HCT116 (cell line): ENCODE measurements at regions not wholly inside any gene's neighbourhood (a gene's known extent, or its start where the extent isn't known, plus 50 kb on each side); places are given as distances from the start of the nearest gene placed in this dataset.

Experiments
- ATAC-seq: fragments of 200-7000 bp; cut with Tn5 transposase; 2 replicates; pipeline ENCODE4 v1.9.1; 2020; ENCODE audit warnings: mild to moderate bottlenecking, moderate library complexity
- BruUV-seq: library from RNA; stranded (reverse); fragments of 400-500 nt; replicated peaks from 2 replicates; lab custom pipeline; 2021; lab: Mats Ljungman, UMichigan
- CTCF ChIA-PET: fragments of 300-600 bp; sonication (Branson Sonifier 250); formaldehyde crosslinking; loops from one replicate; lab custom pipeline; 2021; ENCODE audit warnings: antibody characterized with exemption; lab: Charles Lee
- POLR2A ChIA-PET: fragments of 300-600, 350-600 bp; sonication (Branson Sonifier 250); formaldehyde crosslinking; loops from one replicate; lab custom pipeline; 2021; ENCODE audit warnings: antibody characterized with exemption; lab: Charles Lee
- RAD21 ChIA-PET, 2 experiments: fragments of 300-600 bp; sonication (Branson Sonifier 250); formaldehyde crosslinking; loops; one replicate each; lab custom pipeline; 2023; ENCODE audit warnings: low total read pairs in 2 of 2; ENCODE audit not compliant: uncharacterized antibody in 2 of 2, unreplicated experiment in 2 of 2, low non-redundant PET in 1 of 2; lab: Charles Lee
- DNase-seq: peaks from one replicate; pipeline ENCODE4 v3.0.0-alpha.2; 2010; ENCODE audit warnings: low read depth, low spot score
- H2AFZ ChIP-seq: fragments of 200-600 bp; shearing (Covaris generic), sonication (generic); 2 replicates; pipeline ENCODE4 v1.6.1; 2017; ENCODE audit warnings: low read depth, mixed run types, mixed read lengths, antibody characterized with exemption, low read length; ENCODE audit not compliant: poor library complexity, severe bottlenecking
- H3K27ac ChIP-seq: 2 replicates; pipeline ENCODE4 v1.5.1; 2012; ENCODE audit warnings: low read depth, low read length
- H3K27me3 ChIP-seq: fragments of 200-600 bp; sonication (generic); 2 replicates; pipeline ENCODE4 v1.6.1; 2016; ENCODE audit warnings: mixed run types, low read length, mixed read lengths; ENCODE audit not compliant: insufficient read depth
- H3K36me3 ChIP-seq, 2 experiments: fragments of 200-500 bp in 1 of 2; fragments of 200-600 bp in 1 of 2; sonication (Bioruptor generic) in 1 of 2; sonication (generic) in 1 of 2; 2 replicates each; pipeline versions ENCODE4 v1.5.1 to v1.6.1; 2014 to 2016; ENCODE audit warnings: low read length in 2 of 2, inconsistent platforms in 1 of 2, mixed read lengths in 1 of 2, mixed run types in 1 of 2; ENCODE audit not compliant: insufficient read depth in 2 of 2, control insufficient read depth in 1 of 2
- H3K4me1 ChIP-seq, 2 experiments: fragments of 200-600 bp in 1 of 2; sonication (generic) in 1 of 2; 2 replicates each; pipeline versions ENCODE4 v1.5.1 to v1.6.1; 2012 to 2017; ENCODE audit warnings: low read length in 2 of 2, inconsistent platforms in 1 of 2, mild to moderate bottlenecking in 1 of 2, mixed read lengths in 1 of 2, mixed run types in 1 of 2, moderate library complexity in 1 of 2; ENCODE audit not compliant: insufficient read depth in 2 of 2, control insufficient read depth in 1 of 2
- H3K4me2 ChIP-seq: fragments of 200-600 bp; sonication (generic); 2 replicates; pipeline ENCODE4 v1.6.1; 2017; ENCODE audit warnings: mixed run types, low read length, mixed read lengths
- H3K4me3 ChIP-seq, 2 experiments: fragments of 200-600 bp in 1 of 2; sonication (generic) in 1 of 2; replicated peaks in 1 of 2; 2 replicates each; pipeline ENCODE4 v1.5.1; 2011 to 2016; ENCODE audit warnings: low read length in 2 of 2, control low read depth in 1 of 2, low read depth in 1 of 2, mild to moderate bottlenecking in 1 of 2, mixed read lengths in 1 of 2, mixed run types in 1 of 2
- H3K79me2 ChIP-seq: fragments of 200-600 bp; sonication (generic); 2 replicates; pipeline ENCODE4 v1.6.1; 2017; ENCODE audit warnings: mild to moderate bottlenecking, mixed run types, low read length, moderate library complexity, mixed read lengths; ENCODE audit not compliant: insufficient read depth
- H3K9ac ChIP-seq: fragments of 200-600 bp; sonication (generic); 2 replicates; pipeline ENCODE4 v1.6.1; 2016; ENCODE audit warnings: low read length, mixed read lengths
- H3K9me2 ChIP-seq: fragments of 200-600 bp; sonication (generic), shearing (Covaris generic); 2 replicates; pipeline ENCODE4 v1.6.1; 2017; ENCODE audit warnings: mixed run types, mild to moderate bottlenecking, moderate library complexity; ENCODE audit not compliant: insufficient read depth
- H3K9me3 ChIP-seq, 2 experiments: fragments of 200-500 bp in 1 of 2; fragments of 200-600 bp in 1 of 2; sonication (Bioruptor generic) in 1 of 2; sonication (generic) in 1 of 2; 2 replicates each; pipeline ENCODE4 v1.6.1; 2014 to 2017; ENCODE audit warnings: low read length in 2 of 2, mixed read lengths in 2 of 2, inconsistent platforms in 1 of 2, low read depth in 1 of 2, mild to moderate bottlenecking in 1 of 2, mixed run types in 1 of 2, moderate library complexity in 1 of 2; ENCODE audit not compliant: control insufficient read depth in 1 of 2, insufficient read depth in 1 of 2
- H4K20me1 ChIP-seq: fragments of 200-600 bp; sonication (generic), shearing (Covaris generic); 2 replicates; pipeline ENCODE4 v1.6.1; 2017; ENCODE audit warnings: mixed run types, mild to moderate bottlenecking, moderate library complexity; ENCODE audit not compliant: insufficient read depth
- CBX3 ChIP-seq: IDR thresholded peaks from 2 replicates; pipeline ENCODE4 v1.6.1; 2012; ENCODE audit warnings: low read depth
- CEBPB ChIP-seq: IDR thresholded peaks from 2 replicates; pipeline ENCODE4 v1.6.1; 2012; ENCODE audit warnings: low read depth
- CTCF ChIP-seq, 3 experiments: fragments of 200-600 bp in 1 of 3; sonication (generic) in 1 of 3; IDR thresholded peaks in 2 of 3; conservative IDR thresholded peaks in 1 of 3; 2 replicates each; pipeline ENCODE4 v1.5.1; 2012 to 2017; ENCODE audit warnings: low read depth in 2 of 3, low read length in 2 of 3, antibody characterized with exemption in 1 of 3, borderline replicate concordance in 1 of 3, control low read depth in 1 of 3, mild to moderate bottlenecking in 1 of 3, mixed read lengths in 1 of 3, mixed run types in 1 of 3, moderate library complexity in 1 of 3; ENCODE audit not compliant: insufficient read depth in 1 of 3
- FOSL1 ChIP-seq: IDR thresholded peaks from 2 replicates; pipeline ENCODE4 v1.6.1; 2012; ENCODE audit warnings: low read depth
- MAX ChIP-seq: IDR thresholded peaks from 2 replicates; pipeline ENCODE4 v1.6.1; 2012
- POLR2A ChIP-seq: IDR thresholded peaks from 2 replicates; pipeline ENCODE4 v1.7.0; 2011; ENCODE audit warnings: borderline replicate concordance; ENCODE audit not compliant: insufficient read depth, insufficient read length; ENCODE audit errors: extremely low read depth
- POLR2AphosphoS5 ChIP-seq: IDR thresholded peaks from 2 replicates; pipeline ENCODE4 v1.6.1; 2011; ENCODE audit warnings: mild to moderate bottlenecking, low read depth, low read length, moderate library complexity
- RAD21 ChIP-seq: IDR thresholded peaks from 2 replicates; pipeline ENCODE4 v1.6.1; 2012; ENCODE audit warnings: low read depth, mild to moderate bottlenecking
- REST ChIP-seq: IDR thresholded peaks from 2 replicates; pipeline ENCODE4 v1.6.1; 2012; ENCODE audit warnings: low read depth
- SIN3A ChIP-seq: IDR thresholded peaks from 2 replicates; pipeline ENCODE4 v1.6.1; 2012; ENCODE audit warnings: low read depth
- TCF7L2 ChIP-seq: IDR thresholded peaks from 2 replicates; pipeline ENCODE4 v1.7.0; 2011; ENCODE audit warnings: borderline replicate concordance, inconsistent platforms; ENCODE audit not compliant: insufficient read depth, insufficient read length; ENCODE audit errors: extremely low read depth
- YY1 ChIP-seq: IDR thresholded peaks from 2 replicates; pipeline ENCODE4 v1.6.1; 2011; ENCODE audit warnings: low read length, low read depth, moderate library complexity, mild to moderate bottlenecking; ENCODE audit not compliant: insufficient replicate concordance; ENCODE audit errors: extremely low read depth
- ZFX ChIP-seq: fragments of 450-650 bp; IDR thresholded peaks from 2 replicates; pipeline ENCODE4 v1.6.1; 2017
- intact Hi-C: fragments of 100-400 bp; cut with micrococcal nuclease; formaldehyde crosslinking; loops from 2 replicates; pipeline ENCODE4 v1.10.0; 2022

DNA sequence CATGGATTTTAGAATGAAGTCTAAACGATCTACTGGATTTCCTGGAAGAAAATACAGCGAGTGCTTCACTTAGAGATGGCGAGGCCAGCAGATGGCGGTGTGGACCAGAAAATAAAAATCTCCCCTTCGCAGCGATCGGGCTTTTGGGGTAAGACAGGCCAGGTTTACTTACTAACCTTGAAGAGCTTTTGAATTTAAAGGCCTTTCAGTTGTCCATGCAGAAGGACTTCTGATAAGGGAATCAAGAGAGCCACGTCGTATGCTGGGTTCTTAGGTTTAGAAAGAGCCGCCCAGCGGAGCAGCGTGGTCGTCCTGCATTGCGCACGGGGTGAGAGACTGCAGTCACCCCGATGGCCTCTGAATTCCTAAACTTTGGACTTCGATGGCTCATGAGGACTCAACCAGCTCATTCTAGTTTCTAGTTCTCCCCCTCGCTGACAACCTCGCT is 125.2 kb upstream of the RALGAPA2 start:
- ChIA-PET POLR2A (no interaction called here), CTCF (interaction anchor here (0.7 to 2.6 kb wide), 12 partner anchors 13 to 777 kb away, joined by 3 to 23 read pairs (median 5); partner anchors contain the start of gene KIZ), RAD21 (interaction anchor here in 1 of 2 experiments (1.0 kb wide), 1 partner anchor 741 kb away, joined by 4 read pairs; no protein-coding TSS in a partner anchor)
- no peak overlapping the region for H3K4me3 ChIP-seq
- peak overlapping the region; percentile 20; the same call in 1 of the 2 replicates for H3K4me2 ChIP-seq
- intact Hi-C loops = loop anchor here (1.0 to 5.0 kb wide), 6 partner anchors 397 to 1475 kb away; no protein-coding TSS in a partner anchor
- peak overlapping the region; percentile 88 for H2AFZ ChIP-seq
- no peaks in the 10 kb centered on the region for H3K36me3 ChIP-seq
- no peaks in the 10 kb centered on the region for H3K4me1 ChIP-seq
- no TSS peak for BruUV-seq
- H4K20me1 ChIP-seq = no peaks in the 10 kb centered on the region
- peak; percentile 38 for DNase-seq
- H3K27me3 ChIP-seq = no peaks in the 10 kb centered on the region
- no peak overlapping the region for H3K27ac ChIP-seq
- H3K9ac ChIP-seq = no peak overlapping the region
- H3K9me2 ChIP-seq = no peaks in the 10 kb centered on the region
- no peaks in the 10 kb centered on the region for H3K79me2 ChIP-seq
- no peaks in the 10 kb centered on the region for H3K9me3 ChIP-seq
- TF ChIP-seq CTCF (IDR thresholded peaks at IDR 0.05 in 2 of 3, conservative IDR thresholded peaks at IDR 0.05 in 1 of 3; ENCODE audit: borderline replicate concordance in 1 of 3, insufficient read depth in 1 of 3, low read depth in 2 of 3, low read length in 2 of 3) = peak; percentile 61 to 87 (median 66); a peak in 5 of 6 replicates
- TF ChIP-seq RAD21 = peak; percentile 71
- no peak for TF ChIP-seq YY1
- peak; percentile 89 for ATAC-seq

DNA sequence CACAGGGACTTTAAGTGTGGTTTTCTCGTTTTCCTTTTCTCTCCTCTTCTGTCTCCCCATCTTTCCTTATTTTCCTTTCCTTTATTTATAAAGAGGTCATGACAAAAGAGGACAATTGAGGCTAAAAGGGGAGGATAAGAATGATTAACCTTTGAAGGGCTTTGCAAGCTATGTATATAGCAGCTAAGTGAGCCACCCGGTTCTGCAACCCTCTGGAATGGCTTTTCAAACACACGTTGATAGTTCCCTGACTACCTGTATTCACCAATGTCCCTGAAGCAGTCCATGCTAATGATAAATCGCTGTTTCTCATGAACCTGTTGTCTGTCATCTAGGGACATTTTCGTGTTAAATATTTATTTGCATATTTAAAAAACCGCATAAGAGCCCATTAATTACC is 124.4 kb upstream of the RALGAPA2 start:
- Histone ChIP-seq H3K9ac (no peak overlapping the region), H3K9me3 (no peaks in the 10 kb centered on the region), H3K79me2 (no peaks in the 10 kb centered on the region), H3K4me3 (no peak overlapping the region), H3K27me3 (no peaks in the 10 kb centered on the region), H3K4me1 (no peaks in the 10 kb centered on the region; a peak in 1 of 4 replicates), H2AFZ (no peak overlapping the region), H3K36me3 (no peaks in the 10 kb centered on the region), H3K9me2 (no peaks in the 10 kb centered on the region), H3K4me2 (no peak overlapping the region), H3K27ac (no peak overlapping the region), H4K20me1 (no peaks in the 10 kb centered on the region)
- DNase-seq = no peak
- intact Hi-C loops = loop anchor here (1.0 to 5.0 kb wide), 6 partner anchors 398 to 1475 kb away; no protein-coding TSS in a partner anchor
- ChIA-PET RAD21 (interaction anchor here (0.6 to 1.0 kb wide), 2 partner anchors 166 to 742 kb away, joined by 3 to 4 read pairs; no protein-coding TSS in a partner anchor), POLR2A (no interaction called here), CTCF (interaction anchor here (1.0 to 2.6 kb wide), 9 partner anchors 12 to 778 kb away, joined by 3 to 23 read pairs (median 7); no protein-coding TSS in a partner anchor)
- TF ChIP-seq REST (no peak), POLR2A (no peak), CBX3 (no peak), RAD21 (no peak), ZFX (no peak), CEBPB (no peak), TCF7L2 (no peak), YY1 (no peak), MAX (no peak), POLR2AphosphoS5 (no peak), FOSL1 (no peak), SIN3A (no peak)
- ATAC-seq = no peak
- no TSS peak for BruUV-seq
